ENCODE measurements at regions not wholly inside any gene's neighbourhood (a gene's known extent, or its start where the extent isn't known, plus 50 kb on each side); places are given as distances from the start of the nearest gene placed in this dataset.

DNA sequence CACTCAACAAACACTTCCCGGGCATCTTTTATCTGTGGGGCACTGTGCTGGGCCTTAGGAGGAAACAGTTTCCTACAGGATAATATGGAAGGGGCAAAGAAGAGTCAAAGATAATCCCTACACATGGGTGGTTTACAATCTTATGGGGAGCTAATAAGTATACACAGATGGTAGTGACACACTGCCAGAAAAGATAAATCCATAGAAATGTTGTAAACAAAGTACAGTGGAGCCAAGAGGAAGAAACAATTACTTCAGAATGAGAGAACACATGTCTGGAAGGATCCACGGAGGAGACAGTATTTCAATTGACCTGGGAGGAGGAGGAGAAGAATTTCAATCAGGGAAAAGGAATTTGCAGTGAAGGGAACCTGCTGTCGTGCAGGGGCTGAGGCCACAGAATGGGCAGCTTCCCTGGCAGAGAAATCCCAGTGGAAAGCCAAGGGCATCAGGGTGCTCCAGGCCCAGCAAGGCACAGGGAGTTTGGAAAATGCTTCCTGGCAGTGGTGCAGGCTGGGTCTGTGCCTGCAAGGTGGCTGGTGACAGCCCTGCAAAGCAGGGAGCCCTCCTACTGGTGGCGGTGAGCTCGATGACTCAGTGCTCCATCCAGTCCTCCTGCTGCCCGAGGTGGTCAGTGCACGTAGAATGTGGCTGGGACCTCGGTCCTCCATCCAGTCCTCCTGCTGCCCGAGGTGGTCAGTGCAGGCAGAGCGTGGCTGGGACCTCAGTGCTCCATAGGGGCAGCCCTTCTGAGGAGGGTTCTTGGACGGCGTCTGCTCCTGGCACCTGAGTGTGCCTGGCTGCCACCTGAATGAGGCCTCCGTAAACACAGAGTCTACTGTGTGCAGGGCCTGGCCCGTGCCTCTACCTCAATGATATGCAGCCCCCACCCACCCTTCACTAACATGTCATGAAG lies 444.3 kb upstream of the B3GAT1 start:
- Mint-ChIP-seq H3K36me3 (ENCODE audit: insufficient read depth in 1 of 3, low read depth in 3 of 3) (no peaks in the 10 kb centered on the region), H3K27me3 (ENCODE audit: low read depth) (peaks cover 9% of the 10 kb centered on the region), H3K4me1 (peaks cover 3 to 7% of the 10 kb centered on the region in 2 experiments), H3K27ac (no peak overlapping the region), H3K9me3 (peaks cover 0 to 1% of the 10 kb centered on the region in 2 experiments; a peak in 2 of 5 replicates), H3K4me3 (no peak overlapping the region)
- H3K56ac ChIP-seq (ENCODE audit: insufficient read length, low read depth, low read length) = no peak overlapping the region
- no peak overlapping the region for H3K18ac ChIP-seq (ENCODE audit: insufficient read length, low read depth, low read length)
- H3K79me2 ChIP-seq (ENCODE audit: insufficient read depth, low read length) = no peaks in the 10 kb centered on the region
- no peak overlapping the region for H2BK15ac ChIP-seq (ENCODE audit: low read depth, low read length)
- no peaks in the 10 kb centered on the region for H3K4me1 ChIP-seq (ENCODE audit: insufficient read depth, low read length)
- no peak overlapping the region for H3K9ac ChIP-seq (ENCODE audit: extremely low read depth, insufficient read length, low read length)
- no peak overlapping the region for H3T11ph ChIP-seq (ENCODE audit: low read length)
- H3K23ac ChIP-seq (ENCODE audit: insufficient read length, low read depth, low read length) = no peak overlapping the region
- no peak overlapping the region for H4K8ac ChIP-seq (replicated peaks; ENCODE audit: insufficient read length, low read depth, low read length)
- no peak overlapping the region for H2BK120ac ChIP-seq (ENCODE audit: low read depth, low read length, poor library complexity, severe bottlenecking)
- H4K91ac ChIP-seq (ENCODE audit: insufficient read length, low read depth, low read length) = no peak overlapping the region
- no peaks in the 10 kb centered on the region for H3K79me1 ChIP-seq (ENCODE audit: insufficient read depth, low read depth, low read length, poor library complexity, severe bottlenecking)
- no peaks in the 10 kb centered on the region for H3K9me3 ChIP-seq (ENCODE audit: control insufficient read depth, low read depth, low read length)
- DNase-seq = no peak
- H3K4me2 ChIP-seq (ENCODE audit: insufficient read depth, insufficient read length, low read length) = no peak overlapping the region
- H2AFZ ChIP-seq (ENCODE audit: low read length) = no peak overlapping the region
- no peaks in the 10 kb centered on the region for H3K23me2 ChIP-seq (ENCODE audit: insufficient read length, low read depth, low read length, poor library complexity, severe bottlenecking)
- TF ChIP-seq CTCF (conservative IDR thresholded peaks at IDR 0.05) = no peak
- no CpG with 5 or more reads among the region's 14 CpGs for WGBS (ENCODE audit: extremely low coverage, insufficient read length, low lambda C conversion rate)
- H3K27ac ChIP-seq (ENCODE audit: insufficient read length, low read depth, low read length) = no peak overlapping the region
- no peaks in the 10 kb centered on the region for H3K27me3 ChIP-seq (ENCODE audit: insufficient read depth, low read length)
- H2AK5ac ChIP-seq (ENCODE audit: insufficient read length, low read length) = no peak overlapping the region
- H4K5ac ChIP-seq (ENCODE audit: insufficient read length, low read depth, low read length) = no peak overlapping the region
- H2BK20ac ChIP-seq (ENCODE audit: low read depth, low read length, poor library complexity, severe bottlenecking) = no peak overlapping the region
- no peak overlapping the region for H3K14ac ChIP-seq (ENCODE audit: insufficient read depth, low read length)
- no peak overlapping the region for H3K4ac ChIP-seq (ENCODE audit: low read depth, low read length)
- H4K20me1 ChIP-seq (ENCODE audit: control insufficient read depth, insufficient read depth, insufficient read length) = no peaks in the 10 kb centered on the region
- H2BK5ac ChIP-seq (ENCODE audit: insufficient read length, low read length) = no peak overlapping the region
- H2BK12ac ChIP-seq (ENCODE audit: insufficient read length, low read depth, low read length) = no peak overlapping the region
